CMK (cell line): ENCODE measurements at regions not wholly inside any gene's neighbourhood (a gene's known extent, or its start where the extent isn't known, plus 50 kb on each side); places are given as distances from the start of the nearest gene placed in this dataset.

Source experiments
- DNase-seq: peaks from one replicate; pipeline ENCODE4 v3.0.0-alpha.2; 2010; ENCODE audit warnings: low read depth

DNA sequence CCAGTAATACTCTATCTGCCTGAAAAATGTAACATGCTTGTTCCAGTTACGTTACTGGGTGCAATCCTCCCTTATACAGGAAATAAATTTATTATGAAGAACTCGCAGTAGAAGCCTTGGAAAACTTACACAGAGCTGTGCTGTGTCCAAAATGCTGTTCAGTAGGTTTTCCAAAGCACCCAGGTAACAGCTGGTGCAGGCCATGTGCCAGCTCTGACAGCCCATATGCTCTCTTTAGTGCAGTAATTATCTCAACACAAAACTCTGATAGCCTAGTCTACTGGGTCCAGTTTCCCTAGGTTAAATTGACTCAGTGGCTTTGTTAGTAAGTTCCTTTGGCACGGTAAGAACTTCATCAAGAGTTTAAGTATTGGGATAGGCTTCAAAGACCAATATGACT lies 120.7 kb upstream of the OBI1 start:
- DNase-seq: no peak

DNA sequence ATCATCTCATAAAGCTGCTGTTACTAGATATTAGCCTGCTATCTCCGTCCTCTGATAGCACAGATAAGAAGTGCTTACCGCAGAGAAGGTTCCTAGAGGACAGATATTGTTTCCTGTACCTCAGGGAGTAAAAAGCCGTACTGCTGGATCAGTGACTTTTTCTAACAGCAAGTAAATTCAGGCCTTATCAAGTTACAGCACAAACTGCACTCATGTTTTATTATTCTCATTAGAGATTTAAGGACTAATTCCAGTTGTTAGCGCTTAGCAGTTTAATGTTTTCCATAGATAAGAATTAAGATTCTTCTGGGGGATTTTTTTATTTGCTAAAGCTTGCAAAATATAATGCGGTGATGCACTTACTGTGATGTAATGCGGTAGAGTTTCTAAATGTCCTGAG lies 119.0 kb upstream of the OBI1 start:
- DNase-seq: peak; percentile 54

DNA sequence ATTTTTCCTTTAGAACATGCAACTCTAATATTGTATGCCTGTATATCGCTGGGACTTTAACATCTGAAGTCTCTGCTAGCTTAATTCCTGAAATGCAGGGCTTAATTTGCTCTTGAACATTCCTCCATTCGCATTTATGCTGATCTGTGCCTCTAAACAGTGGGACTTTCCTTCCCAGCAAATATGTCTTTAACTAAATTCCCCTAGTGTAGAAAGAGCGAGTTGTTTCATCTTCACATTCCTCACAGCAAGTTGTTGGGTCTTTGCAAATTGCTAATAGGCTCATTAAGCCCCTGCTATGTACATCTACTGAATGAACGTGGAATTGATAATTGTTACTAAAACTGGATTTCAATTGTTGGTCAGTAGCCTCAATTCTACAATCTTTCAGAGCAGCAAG lies 118.4 kb upstream of the OBI1 start:
- DNase-seq: no peak

DNA sequence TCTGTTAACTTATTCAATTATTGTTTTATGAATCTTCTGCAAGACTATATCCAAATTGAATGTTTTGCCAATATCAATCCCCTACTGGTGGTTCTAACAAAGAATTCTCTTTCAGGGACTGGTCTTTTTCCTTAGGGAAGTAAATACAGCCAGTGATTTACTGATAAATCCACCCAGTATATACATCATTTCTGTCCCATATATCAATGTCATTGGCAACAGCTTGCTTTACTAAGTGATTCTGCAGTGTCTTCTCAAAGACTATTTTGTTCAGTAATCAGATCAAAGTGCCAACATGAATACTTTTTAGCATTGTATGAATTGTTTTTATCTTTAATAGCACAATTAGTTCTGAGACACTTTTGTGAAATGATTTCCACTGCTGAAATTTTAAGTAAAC lies 114.0 kb upstream of the OBI1 start:
- no peak for DNase-seq

DNA sequence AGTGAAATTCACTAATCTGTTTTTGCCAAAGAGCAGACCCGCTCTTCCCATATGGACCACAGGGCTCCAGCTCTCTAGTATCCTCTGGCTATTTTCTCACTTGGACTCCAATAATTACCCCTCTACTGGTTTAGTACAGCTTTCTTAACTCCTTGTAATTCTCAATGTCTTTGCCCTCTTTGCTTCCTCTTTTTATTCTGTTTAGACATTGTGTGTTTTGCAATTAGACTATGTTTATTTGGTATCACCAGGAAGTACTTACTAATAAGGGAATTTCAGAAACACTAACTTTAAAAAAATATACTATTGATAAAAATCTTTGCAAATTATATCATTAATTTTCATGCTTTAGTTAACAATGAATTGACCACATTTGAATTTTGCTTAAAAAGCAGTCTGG lies 111.6 kb upstream of the OBI1 start:
- DNase-seq: no peak

DNA sequence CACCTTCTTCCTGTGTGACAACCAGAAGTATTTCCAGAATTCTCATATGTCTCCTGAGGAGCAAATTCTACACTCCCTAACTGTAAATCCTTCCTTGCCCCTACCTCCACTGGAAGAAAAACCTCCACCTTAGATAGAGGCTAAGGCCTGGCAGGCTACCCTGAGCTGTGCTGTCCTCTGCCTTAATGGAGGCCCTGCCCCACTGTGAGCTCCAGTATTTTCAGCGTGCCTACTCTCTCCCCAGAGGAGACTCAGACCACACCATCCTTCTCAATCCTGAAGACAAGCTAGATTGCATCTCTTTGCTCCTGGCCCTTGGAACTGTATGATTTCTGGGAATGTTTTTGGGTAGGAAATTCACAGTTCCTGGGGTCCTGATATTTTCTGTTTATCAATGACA lies 110.0 kb upstream of the OBI1 start:
- no peak for DNase-seq

DNA sequence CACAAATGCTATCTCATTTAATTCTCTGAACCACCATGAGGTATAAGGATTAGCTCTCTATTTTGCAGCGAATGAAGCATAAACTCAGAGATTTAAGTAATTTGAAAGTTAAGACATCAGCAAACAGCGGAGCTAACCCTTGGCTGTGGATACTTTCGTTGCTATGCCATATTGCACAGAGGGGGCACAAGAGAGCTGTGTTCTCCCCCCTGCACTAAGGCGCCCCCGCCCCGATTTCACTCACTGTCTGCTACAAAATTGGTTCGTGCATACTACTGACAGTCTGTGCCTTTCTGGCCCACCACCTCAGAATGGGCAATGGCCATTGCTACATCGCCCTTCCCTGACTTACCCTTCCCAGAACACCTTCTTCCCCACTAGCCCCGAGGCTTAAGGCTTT lies 105.7 kb upstream of the OBI1 start:
- no peak for DNase-seq

DNA sequence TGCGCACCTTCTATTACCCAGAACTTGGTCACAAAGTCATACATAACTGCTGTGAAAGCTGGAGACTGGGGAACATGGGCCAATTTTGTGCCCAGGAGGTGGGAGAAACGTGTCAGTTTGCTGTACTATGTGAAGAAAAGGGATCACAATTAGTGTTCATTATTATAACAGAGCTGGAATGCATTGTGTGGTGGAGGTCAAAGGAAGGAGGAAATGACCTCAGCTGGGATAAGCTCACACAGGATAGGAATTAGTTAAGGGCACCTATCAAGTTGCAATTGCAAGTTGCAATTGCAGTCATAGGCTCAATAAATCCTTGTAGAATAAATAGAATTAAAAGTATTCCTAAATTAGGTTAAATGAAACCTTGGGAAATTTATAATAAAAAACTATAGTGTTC lies 103.9 kb upstream of the OBI1 start:
- DNase-seq: no peak

DNA sequence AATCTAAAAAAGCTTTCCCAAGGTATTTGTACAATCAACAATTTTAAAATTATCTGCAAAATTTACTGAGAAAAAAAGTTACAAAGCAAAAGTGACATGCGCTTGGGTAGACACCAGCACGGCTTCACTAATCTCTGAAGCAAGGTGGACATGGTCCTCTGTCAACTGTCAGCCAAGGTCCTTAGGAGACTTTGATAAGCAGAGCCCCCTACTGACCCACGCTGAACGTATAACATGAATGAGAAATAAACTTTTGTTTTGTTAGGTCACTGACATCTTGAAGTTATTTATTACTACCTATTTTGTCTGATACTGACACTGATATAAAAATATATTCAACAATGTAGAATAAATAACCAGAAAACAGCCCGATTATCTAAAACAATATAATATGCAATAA lies 100.7 kb upstream of the OBI1 start:
- peak; percentile 5 for DNase-seq

DNA sequence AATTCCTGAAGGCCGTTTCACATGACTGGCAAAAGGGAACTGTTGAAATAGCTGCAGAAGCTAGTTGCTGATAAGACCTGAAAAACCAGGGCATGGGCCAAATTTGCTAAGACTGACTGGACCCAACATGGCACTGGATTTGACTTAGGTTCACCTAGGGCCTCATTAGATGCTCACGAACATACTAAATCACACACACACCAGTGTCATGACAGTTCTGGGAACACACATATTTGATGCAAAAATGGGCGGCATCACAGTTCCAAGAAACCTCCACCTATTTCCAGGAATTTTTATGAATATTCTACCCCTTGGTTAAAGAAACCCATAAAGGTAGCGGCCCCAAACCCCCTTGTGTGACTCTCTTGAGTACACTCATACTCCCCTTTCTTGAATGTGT lies 99.6 kb upstream of the OBI1 start:
- DNase-seq: peak; percentile 12

DNA sequence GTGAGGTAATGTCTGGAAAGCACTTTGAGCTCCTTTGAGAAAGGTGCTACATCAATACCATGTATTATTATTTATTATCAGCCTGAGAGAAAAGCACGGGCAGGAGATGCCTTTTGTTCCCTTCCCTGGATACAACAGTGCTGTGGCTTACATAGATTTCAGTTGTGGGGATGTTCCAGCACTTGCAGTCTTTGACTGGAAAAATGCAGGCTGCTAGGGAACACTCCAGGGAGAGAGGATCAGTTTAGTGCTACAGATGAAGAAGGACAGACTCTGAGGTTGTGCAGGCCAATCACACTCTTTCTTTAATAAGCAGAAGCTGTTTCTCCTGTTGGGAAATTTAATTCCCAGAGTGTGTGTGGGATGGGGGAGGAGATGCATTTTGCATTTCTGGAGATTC lies 94.5 kb upstream of the OBI1 start:
- DNase-seq: no peak

DNA sequence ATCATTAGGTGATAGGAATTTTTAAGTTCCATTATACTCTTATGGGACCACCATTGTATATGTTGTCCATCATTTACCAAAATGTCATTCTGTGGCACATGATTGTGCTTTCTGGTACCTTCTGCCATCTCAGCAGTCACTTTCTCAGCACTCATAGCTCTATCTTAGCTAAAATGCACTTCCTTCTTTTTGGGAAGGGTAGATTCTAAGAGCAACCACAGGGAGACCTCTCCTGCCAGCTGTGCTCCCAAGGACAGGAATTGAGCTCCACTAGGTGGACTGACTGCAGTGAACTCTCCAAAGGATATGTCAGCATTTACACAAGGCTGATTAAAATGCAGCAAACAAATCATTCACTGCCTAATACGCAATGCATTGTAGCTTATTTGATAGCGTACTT lies 91.8 kb upstream of the OBI1 start:
- DNase-seq: no peak

DNA sequence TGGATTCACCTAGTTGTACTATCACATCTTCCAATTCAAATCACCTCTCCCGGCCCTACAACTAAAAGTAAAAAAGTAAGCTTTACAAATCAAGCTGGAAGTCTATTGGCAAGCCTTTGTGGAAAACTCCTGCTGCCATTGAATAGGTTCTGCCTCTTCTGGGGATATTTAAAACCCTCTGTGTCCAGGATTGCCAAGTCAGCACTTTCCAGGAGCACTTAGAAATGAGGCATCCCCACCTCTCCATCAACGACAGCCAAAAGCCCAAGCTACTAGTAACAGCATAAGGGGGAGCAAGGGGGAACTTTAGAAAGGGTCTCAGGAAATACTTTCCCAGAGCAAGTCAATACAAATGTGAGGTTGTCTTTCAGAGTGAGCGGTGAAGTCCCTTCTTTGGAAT lies 85.0 kb upstream of the OBI1 start:
- no peak for DNase-seq

DNA sequence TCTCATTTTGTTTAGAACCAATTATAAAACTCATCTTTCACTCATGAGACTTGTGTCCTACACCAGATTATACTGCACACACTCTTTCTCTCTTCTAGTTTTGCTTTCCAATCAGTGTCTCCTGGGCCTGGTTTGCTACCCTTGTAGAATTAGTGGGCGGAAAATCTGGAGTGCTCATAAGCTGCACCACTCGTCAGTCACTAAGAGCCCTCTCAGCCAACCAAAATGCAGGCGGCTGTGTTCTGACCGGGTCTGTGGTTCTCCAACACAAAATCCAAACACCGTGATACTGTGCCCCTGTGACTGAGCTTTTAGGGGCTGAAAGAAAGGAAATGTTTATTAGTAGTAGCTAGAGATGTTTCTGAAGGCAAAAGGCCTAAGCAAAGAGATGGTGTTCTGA lies 83.7 kb upstream of the OBI1 start:
- DNase-seq: no peak

DNA sequence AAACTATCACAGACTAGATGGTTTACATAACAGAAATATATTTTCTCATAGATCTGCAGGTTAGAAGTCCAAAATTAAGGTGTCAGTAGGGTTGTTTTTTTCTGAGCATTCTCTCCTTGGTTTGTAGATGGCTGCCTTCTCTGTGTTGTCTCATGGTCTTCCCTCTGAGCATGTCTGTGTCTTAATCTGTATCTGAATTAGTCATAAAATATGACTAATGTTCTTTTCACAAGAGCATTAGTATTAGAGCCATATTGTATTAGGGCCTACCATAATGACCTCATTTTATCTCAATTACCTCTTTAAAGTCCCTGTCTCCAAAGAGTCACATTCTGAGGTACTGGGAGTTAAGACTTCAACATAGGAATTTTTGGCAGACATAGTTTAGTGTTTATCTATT lies 77.2 kb upstream of the OBI1 start:
- DNase-seq: no peak

DNA sequence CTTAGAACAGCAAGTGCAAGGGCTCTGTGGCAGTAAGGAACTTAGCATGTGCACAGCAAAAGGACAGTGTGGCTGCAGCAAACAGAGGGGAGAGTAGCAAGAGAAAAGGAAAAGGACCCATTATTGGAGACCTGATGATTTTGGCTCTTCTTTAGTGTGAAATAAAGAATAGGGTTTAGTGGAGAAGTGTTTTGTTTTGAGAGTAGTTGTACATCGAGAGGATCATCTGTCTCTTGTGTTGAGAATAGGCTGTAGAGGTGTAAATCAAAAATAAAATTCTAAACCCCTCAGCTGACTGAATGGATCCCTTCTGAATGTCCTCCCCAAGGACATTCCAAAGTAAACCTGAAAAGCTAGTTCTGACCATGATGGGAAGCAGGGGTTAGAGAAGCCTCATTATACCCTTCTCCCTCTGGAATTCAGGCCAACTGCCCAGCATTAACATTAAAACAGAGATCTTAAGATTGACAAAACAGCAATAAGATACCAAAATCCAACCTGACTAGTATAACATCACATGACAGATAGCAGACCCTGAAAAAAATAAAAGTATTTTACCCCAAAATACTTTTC lies 73.6 kb upstream of the OBI1 start:
- no peak for DNase-seq

DNA sequence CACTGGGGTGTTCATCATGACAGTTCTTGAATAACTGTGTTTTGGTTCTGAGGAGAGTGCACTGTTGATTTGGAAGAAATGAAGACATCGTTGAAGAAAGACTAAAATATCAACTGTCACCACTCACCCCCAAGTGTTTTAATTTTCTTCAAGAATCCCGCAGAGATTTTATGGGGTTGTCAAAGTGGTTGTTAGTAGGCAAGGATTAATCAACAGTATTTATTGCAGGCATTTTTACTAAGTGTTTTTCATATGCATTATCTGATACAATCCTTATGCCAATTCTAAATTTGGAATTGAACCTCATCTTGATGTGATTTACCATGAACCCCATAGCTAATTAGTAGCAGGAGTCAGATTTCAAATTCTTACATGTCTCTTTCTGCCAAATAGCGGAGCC lies 63.7 kb upstream of the OBI1 start:
- no peak for DNase-seq

DNA sequence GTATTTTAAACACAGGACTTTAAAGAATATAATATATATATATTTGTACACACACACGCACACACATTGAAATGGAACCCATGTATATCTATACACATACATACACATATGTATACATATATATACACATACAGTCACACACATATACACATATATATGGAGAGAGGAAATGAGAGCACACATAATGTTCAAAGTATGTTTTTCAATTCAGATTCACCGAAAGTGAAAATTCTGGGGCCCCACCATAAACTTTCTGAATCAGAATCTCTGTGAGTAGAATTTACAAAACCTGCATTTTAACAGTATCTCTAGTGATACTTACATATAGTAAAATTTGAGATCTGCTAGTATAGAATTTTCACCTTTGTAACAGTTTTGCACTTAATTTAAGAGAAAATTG lies 60.4 kb upstream of the OBI1 start:
- DNase-seq: no peak

DNA sequence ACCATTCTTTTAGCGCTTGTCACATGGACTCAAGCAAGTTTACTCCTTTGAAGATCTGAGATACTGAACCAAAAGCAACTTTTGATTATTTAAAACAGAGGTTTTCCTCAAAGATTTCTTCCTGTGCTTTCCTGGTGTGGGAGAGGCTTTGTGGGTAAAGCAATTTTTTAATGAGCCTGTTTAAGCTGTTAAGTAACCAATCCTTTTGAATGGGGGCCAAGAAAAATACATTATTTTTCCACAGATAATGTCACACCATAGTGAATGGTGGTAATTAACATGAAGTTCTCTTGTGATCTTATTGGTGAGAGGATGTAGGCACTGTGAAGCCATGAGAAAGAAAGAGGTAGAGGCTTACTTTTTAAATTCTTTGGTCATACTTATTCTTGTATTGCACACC lies 55.8 kb upstream of the OBI1 start:
- no peak for DNase-seq

DNA sequence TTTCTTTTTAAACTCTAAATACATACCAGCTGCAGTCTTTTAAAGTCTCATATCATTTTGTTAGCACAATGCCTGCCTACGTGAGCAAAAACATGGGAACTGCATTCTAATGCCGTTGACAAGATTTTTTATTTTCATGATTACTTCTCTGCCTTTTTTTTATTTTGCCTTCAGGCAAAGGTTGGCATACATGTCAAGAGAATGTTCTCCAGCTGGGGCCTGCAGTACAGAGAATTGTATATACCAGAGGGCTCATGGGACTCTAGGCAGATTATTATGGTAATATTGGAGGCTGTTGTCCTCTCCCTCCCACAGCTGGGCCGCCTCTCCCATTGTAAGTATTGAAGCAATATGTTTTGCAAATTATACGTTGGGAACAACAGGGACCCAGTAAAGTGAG lies 53.9 kb upstream of the OBI1 start:
- no peak for DNase-seq

DNA sequence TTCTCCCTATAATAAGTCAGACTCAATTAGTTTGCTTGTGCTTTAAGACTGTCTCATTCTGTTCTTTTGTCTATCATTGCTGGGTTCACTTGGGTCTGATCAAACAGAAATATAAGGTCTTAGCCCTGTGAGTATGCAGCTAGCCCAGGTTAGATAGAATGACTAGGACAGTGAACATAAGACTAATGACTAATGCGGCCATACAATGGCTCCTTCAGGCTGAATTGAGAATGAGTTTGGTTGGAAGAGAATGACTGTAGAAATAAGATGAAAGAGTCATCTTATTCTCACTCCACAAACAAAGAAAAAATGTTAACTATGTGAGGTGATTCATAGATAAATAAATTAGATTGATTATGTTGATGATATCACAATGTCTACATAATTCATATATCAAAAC lies 50.1 kb upstream of the OBI1 start:
- no peak for DNase-seq
